Activated CD4-positive, alpha-beta T cell treated with anti-CD3 and anti-CD28 coated beads, Interleukin-2, Interleukin-6, amounts not matched to agents 100 ng/mL and 50 ng/mL, durations not matched to agents 16 hours and 8 hours (primary cell): ENCODE measurements at regions not wholly inside any gene's neighbourhood (a gene's known extent, or its start where the extent isn't known, plus 50 kb on each side); places are given as distances from the start of the nearest gene placed in this dataset.
"Not testable (repeated sequence)": the region's sequence is repeated elsewhere in the genome, so short reads cannot be mapped to it uniquely, and the experiment has no call there.

Source experiments
- DNase-seq: peaks from one replicate; pipeline ENCODE4 v3.0.0-alpha.2; 2020

DNA sequence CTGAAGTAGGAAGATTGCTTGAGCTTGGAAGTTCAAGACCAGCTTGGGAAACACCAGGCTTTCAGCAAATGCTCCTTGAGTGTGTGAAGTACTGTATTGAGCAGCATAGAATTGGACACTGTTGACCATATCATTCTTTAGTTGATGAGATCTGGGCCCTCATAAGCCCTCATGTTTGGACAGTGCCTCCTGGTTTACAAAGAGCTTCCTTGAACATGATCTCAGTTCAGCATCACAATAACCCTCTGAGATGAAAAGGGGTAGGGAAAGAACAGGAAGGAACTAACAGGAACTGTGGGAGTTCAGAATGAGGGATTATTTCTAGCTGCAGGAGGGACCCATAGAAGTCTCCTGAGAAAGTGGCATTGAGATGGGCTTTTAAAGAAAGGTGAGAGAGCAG is 153.2 kb downstream of the C12orf75 start:
- no peak for DNase-seq

DNA sequence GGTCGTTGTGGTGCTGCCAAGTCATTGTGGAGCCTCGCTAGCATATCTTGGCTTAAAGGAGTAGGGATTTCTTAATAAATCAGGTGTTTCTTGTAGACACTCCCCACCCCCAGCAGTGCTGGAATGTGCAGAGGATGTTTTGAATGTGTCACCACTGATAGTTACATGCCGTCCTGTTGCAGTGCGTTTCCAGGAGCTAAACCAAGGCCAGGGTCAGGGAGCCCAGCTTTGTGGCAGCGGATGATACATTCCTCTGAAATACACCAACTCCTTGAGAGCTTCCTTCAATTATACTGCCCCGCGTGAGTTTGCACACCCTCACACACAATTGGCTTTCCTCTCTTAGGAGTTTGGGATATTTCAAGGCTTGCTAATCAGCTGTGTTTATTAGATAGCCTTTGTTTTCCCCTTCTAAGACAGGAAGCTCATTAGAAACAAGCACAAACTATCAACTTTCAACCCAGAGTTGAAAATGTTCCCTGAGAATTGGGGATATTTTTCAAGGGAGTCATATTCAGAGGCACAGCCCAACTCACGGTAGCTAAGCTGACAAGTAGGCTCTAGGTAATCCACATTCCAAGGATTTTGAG is 154.9 kb downstream of the C12orf75 start:
- DNase-seq: no peak

DNA sequence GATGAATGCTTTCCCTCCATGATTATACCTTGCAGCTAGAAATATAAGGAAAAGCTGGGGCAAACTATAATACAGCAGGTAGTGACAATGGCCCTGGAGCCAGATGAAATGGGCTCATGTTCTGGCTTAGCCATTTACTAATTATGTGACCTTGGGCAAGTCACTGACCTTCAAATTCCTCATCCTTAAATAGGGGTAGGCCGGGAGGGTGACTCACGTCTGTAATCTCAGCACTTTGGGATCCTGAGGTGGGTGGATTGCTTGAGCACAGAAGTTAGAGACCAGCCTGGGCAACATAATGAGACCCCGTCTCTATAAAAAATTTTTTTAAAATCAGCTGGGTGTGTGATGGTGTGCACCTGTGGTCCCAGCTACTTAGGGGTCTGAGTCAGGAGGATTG is 155.4 kb downstream of the C12orf75 start:
- no peak for DNase-seq

DNA sequence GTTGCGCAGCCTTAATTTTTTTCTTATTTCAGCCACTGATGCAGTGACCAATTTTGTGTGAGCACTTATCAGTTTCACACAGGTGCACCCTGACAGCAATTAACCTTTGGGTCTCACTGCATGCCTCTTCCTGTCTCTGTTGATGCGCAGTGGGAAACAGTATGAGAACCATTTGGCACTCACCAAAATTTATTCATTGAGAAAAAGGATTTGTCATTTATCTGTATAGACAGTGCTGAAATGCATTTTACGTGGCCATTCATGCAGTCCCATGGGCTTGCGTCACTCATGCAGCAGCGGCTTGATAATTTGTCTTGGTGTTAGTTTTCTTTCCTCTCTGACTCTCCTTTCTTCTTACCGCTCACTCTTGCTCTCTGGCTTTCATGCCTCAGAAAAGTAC is 157.5 kb downstream of the C12orf75 start:
- DNase-seq: no peak

DNA sequence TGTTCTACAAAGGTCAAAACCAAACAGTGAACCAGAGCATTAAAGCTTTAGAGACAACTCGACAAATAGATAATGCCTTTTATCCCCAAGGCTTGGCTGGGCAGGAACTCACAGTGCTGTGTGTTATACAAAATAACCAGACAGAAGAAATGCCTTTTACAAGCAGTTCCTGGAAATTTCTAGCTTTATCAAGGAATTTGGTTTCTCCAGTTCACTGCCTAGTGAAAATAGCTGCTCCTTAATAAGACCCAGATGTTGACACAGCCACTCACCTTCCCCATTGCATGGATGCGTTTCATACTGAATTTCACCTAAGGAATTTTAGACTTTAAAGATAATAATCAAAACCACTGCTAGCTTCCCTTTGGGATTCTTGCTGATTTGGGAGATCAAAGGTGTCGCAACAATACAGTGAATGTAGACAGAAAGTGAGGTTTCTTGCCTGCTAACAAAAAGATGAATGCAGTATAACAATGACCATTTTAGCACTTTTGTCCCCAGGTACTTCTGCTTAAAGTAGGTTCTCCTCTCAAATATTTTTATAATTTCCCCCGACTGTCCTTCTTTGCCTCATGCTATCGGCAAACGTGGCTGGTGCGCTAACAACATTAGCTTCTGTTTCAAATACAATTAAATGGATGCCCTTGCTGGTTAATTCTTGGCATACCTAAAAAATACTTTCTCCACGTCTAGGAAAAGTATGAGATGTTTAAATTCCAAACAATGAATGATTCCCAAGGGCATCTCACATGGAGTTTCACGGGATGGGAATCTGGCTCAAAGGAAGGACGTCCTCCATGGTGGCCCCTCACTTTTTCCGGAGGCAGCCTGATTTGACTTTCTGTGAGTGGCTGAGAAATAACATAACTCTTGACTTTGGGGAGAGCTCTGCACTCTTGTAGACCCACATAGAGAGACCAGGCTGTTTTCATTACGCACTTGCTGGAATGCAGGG is 162.4 kb downstream of the C12orf75 start:
- no peak for DNase-seq

DNA sequence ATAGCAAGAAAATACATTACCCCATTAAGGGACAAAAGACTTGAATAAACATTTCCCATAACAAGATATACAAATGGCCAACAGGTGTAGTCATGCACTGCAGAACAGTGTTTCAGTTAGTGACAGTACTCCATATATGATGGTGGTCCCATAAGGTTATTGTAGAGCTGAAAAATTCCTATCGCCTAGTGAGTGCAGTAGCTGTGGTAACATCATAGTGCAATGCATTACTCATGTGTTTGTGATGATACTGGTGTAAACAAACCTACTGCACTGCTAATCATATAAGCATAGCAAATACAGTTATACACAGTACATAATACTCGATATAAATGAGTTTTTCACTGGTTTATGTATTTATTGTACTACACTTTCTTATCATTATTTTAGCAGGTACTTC is 168.7 kb downstream of the C12orf75 start:
- DNase-seq: no peak

DNA sequence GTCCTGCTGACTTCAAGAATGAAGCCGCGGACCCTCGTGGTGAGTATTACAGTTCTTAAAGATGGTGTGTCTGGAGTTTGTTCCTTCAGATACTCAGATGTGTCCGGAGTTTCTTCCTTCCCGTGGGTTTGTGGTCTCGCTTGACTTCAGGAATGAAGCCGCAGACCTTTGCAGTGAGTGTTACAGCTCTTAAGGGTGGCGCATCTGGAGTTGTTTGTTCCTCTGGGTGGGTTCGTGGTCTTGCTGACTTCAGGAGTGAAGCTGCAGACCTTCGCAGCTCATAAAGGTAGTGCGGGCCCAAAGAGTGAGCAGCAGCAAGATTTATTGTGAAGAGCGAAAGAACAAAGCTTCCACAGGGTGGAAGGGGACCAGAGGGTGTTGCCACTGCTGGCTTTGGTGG is 170.2 kb downstream of the C12orf75 start:
- not testable (repeated sequence) for DNase-seq

DNA sequence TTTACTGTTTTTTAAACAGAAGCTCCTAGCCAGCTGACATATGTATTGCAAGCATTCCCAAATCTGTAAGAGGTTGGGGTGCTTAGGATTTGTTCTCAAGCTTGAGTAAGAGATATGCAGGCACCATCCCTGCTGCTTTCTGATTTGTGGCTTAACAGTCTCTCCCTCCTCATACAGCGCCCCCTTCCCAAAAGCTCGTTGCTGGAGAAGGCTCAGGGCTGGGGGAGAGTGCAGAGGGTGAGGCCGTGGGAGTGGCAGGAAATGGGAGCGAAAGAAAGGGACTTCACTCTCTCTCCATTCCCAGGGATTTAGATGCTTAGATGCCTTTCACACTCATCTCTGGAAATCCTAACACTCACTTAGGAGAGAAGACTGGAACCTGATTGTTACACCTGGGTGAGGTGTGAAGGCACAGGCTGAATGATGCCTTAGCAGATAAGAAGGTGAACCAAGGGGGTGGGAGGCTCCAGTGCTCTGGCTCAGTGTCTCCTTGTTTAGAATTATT is 172.0 kb downstream of the C12orf75 start:
- DNase-seq: no peak

DNA sequence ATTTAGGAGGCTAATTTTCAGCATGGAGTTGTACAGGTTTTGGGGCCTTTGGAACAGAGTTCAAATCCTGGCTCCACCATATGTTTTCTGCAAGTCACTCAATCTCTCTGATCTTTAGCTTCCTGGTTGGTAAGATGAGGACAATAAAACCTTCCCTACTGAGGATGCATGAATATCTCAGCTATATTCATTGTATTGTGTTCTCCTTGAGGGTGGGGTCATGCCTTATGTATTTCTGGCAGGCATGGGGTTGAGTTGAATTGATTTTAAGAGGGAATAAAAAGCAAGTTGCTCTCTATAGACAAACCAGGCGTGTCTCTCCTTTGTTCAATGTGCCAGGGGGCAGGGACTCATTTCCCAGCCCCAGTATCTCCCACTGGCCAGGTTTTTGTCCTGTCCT is 173.1 kb downstream of the C12orf75 start:
- DNase-seq: no peak

DNA sequence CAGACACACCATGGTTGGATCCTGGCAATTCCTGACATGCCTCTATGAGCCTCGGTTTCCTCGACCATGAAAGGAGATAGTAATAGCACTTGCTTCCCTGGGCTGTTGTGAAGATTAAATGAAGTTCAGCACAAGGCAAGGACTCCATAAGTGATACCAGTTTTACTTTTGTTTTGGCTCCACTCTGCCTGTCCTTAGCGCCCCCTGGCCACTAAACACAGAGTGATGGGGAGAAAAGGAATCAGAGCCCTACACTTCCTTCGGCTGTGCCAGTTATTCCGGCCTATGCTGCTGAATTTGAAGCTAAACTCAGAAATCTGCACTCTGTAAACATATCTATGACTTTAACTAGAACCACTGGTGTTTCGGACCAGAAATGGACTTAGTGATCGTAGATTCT is 173.8 kb downstream of the C12orf75 start:
- no peak for DNase-seq

DNA sequence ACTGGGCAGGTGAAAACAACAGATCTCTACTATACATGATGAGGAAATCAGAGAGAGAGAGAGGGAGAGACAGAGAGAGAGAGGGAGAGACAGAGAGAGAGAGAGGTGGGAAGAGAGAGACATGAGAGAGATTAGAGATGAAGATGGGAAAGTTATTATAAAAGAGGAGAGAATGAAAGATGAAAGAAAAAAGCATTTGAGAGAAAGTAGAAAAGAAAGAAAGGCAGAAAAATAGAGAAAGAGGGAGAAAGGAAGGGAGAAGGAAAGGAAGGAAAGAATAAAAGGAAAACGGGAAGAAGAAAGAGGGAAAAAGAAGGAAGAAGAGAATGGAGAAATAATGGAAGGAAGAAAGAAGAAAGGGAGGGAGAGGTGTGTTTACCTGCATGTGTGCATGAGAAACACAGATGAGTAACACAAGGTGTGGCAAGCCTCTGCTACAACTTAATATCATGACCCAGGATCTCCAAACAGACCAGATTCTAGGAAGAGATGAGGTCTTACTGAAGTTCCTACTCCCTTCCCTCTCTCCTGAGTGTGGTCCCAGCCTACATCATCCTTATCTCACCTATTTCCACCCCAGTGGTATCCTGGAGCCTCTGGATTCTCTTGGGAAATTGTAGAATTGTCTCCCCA is 176.3 kb downstream of the C12orf75 start:
- DNase-seq: no peak

DNA sequence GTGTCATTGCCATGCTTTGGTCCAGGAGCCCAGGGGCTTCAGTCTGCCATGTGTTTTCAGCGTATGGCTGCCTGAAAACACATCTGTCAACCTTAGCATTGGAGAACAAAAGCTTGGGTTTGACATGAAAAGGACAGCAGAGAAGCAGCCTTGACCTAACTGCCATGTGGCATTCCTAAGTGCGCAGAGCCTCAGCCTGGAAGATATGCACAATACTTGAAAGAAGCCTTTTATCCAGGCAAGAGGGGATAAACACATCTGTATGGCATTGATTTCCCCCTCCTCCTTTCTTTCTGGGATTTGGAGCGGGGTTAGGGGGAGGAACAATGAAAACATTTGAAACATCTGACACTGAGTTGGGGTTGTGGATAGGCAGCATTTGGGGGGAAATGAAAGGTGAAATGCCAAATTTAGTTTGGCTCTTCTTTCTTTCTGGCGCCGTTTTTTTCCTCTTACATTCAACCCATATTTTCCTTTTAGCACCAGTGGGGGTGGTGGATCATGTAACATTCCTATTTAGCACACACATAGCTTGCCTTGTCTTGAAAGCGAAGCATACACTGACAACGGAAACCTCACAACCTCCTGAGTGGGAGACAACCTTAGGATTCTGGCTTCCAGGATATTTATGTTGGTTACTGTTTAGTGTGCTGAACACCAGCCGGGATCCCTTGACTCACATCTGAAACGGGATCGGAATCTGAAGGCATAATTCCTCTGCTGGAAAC is 177.0 kb downstream of the C12orf75 start:
- DNase-seq: no peak

DNA sequence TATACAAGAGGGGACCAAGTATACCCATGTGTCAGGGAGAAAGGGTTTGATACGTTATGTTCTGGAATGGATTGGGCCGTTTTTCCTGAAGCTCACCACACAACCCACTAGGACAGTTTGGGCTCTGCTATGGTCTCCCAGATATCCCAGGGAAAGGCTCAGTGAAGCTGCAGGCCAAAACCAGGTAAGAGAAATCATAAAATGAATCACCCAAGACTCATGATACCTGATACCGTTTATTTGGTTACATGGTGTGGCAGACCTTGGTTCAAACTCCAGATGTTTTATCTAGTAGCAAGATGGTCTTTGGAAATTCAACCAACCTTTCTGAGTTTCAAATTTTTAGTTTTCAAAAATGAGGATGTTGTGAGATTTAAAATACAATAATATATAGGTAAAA is 177.6 kb downstream of the C12orf75 start:
- no peak for DNase-seq

DNA sequence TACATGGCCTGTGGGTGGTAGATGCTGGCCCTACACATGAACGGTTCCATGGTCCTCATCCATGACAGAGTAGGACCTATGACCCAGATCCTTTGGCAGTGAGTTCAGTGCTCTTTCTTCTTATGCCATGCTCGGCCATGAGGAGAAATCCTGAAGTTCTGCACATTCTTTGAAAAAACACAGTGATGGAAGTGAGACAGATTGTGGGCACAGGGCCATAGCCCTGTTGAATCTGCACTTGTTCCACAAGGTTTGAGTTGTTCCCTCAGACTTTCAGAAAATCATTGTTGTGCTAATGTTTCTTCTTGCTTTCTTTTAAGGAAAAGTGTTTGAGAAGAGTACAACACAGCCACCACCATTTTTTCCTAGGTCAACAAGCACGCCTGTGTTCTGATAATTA is 180.0 kb downstream of the C12orf75 start:
- no peak for DNase-seq

DNA sequence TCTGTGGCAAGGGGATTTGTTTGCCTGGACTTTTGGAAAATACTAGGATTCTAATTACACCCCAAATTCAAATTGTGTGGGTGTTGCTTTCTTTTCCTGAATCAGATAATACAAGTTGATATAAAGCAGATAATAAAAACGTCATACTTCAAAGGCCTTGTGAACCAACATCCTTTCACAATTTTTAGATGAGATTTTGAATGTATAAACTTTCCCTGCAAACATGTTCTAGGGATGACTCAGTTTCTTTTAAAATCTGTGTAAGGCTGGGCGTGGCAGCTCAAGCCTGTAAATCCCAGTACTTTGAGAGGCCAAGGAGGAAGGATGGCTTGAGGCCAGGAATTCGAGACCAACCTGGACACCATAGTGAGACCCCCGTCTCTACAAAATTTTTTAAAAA is 182.4 kb downstream of the C12orf75 start:
- DNase-seq: not testable (repeated sequence)

DNA sequence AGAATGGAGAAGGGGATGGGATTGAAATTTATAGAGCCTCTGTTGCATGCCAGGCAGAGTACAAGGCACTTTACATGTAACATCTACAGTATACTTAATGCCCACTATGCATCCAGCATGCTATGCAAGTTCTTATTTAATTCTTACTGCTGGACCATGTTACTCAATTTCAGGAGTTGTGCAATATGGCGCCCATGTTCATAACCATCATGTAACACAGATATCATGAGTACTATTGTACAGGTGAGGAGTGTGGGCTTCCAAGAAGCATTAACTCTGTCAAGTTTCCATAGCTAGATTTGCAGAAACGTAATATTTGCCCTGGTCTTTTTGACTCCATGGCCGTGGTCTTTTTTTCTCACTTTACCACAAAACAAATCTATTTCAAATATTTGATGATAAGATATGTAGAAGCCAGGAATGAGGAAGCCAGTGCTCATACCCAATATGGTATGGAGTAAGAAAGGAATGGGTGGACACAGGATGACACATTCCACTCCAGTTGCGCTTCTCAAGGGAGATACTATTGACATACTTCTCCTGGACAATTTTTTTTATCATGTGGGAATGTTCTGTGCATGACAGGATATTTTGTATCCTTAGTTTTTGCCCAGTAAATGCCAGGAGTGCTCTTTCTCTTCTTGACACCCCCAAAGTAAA is 191.8 kb downstream of the C12orf75 start:
- DNase-seq: no peak

DNA sequence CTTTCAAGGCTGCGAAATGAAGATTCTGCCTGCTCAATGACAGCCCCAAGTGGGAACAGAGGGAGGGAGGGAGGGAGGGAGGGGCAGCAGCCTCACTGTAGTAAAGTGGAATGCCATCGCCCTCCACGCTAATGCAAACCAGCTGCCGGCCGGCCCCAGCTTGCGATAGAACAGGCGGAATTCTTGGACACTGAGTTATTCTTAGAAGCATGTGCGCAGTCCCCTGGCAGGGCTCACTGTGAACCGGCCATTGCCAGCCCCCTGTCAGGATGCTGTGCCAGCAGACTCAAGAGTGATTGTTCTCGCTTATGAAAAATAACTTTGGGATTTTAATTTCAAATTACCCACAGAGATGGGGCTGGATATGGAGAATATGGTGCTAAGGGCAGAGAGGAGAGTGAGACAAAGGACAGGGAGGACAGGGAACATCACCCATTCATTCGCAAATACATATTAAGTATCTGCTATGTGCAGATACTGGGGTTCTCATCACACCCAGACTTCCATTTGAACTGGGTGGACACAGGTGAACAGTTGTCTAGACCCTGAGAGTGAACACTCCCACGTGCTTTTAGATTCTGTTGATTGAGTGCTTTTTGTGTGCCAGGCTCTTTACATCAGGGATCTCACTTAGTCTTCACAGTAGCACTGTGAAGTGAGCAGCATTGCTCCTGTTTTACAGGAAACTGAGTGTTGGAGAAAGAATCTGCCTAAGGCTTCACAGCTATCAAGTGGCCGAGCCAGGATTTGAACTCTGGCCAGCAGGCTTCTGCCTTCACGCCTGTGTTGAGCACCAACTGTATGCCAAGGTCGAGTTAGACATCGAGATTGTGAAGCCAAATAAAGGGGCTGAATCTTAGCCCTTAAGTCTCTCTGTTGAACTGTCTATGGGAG is 192.9 kb downstream of the C12orf75 start:
- no peak for DNase-seq

DNA sequence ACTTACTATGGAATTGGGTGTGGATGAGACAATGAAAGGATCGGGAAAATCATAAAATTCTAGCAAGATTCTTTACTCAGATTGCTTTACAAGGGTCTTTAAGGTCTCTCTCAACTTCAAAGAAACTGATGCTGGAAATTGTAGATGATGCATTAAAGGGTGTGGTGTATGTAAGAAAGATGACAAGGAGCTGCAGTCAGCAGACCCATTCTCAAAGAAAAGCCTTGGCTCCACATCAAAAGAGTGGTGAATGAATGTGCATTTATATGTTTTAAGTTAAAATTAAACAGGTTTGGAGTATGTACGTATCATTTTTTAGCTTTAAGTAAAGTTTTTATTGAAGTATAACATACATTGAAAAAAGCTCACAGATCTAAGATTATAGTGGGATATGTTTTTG is 194.5 kb downstream of the C12orf75 start:
- DNase-seq: no peak

DNA sequence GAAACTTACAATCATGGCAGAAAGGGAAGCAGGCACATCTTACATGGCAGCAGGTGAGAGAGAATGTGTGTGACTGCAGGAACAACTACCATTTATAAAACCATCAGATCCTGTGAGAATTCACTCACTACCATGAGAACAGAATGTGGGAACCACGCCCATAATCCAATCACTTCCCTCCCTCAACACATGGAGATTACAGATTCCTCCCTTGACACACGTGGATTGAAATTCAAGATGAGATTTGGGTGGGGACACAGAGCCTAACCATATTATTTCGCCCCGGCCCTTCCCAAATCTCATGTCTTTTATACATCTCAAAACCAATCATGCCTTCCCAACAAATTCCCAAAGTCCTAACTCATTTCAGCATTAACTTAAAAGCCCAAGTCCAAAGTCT is 203.6 kb downstream of the C12orf75 start:
- DNase-seq: no peak

DNA sequence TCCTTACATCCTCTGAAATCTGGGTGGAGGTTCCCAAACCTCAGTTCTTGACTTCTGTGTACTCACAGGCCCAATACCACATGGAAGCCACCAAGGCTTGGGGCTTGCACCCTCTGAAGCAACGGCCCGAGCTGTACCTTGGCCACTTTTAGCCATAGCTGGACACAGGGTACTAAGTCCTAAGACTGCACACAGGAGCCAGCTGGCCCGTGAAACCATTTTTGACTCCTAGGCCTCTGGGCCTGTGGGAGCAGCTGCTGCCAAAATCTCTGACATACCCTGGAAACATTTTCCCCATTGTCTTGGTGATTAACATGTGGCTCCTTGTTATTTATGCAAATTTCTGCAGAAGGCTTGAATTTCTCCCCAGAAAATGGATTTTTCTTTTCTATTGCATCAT is 204.5 kb downstream of the C12orf75 start:
- not testable (repeated sequence) for DNase-seq

DNA sequence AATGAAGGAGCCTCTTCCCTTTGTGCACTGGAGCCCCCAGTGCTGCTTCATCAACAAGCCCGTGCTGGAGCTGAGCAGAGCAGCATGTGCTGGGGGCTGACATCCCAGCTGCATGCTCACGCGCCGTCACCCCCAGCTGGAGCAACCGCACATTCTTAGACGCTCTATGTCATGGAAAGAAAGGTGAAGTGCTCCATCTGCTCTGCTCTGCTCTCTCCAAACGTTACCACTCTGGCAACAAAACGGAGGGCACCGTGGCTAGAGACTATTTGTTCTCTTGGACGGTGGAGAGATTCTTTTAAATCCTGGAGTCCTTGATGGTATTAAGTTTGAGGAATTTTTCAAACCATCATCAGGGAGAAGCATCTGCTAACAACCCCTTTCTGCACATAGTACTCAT is 208.4 kb downstream of the C12orf75 start:
- DNase-seq: no peak

DNA sequence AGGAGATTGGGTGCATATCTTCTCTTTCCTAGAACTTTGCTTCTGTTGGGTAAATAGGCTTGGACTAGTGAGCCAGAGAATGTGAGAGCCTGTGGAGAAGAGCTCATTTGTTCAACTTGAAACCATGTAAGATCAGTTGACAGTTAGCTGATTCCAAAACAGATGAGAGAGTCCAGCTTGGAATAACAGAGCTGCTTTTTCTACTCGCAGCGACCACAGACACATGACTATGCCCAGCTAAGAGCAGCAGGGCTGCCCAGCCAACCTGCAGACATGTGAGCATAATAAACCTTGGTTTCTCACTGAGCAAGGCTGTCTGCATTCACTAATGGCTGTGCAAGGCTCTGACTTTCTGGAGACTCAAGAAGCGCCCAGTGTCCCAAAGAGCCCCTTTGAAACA is 209.2 kb downstream of the C12orf75 start:
- no peak for DNase-seq
